ENCODE measurements at regions not wholly inside any gene's neighbourhood (a gene's known extent, or its start where the extent isn't known, plus 50 kb on each side); places are given as distances from the start of the nearest gene placed in this dataset.

DNA sequence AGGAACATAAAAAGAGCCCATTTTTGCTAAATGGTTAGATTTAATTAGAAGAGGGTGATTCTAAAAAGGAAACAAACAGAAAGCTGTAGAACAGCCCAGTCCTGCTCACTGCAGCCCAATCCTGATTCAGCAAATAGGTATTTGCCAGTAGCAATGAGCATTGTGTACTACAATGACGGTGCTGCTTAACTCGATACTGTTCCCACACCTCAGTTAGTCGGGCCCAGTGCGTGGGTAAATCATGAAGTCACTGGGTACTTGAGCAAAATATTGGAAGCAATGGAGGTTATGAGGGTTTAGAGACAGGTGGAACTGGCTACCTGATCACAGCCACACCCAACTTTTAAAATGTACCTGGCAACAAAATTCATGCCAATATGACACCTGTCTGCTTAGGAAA, 101.5 kb upstream of the ADGRL2 start:
- no peak for DNase-seq (ENCODE audit: low spot score)

DNA sequence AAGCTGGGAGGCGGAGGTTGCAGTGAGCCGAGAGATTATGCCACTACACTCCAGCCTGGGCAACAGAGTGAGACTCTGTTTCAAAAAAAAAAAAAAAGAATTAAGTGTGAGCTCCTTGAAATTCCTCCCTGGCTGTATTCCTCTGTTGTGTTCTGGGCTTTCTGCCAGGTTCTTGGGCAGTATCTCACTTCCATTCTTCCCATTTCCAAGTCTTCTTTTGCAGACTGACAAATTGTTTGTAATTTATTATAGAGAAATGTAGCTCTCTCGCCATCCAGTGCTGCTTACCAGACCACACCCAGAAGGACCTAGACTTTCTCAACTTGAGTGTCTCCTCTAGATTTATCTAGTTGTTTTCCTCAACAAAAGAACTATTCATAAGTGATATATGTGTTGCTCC, 105.0 kb upstream of the ADGRL2 start:
- DNase-seq (ENCODE audit: low spot score) = no peak

GRCh38 chr1:81693316-81693715, 107.4 kb upstream of the ADGRL2 start:
- no peak for DNase-seq (ENCODE audit: low spot score)

DNA sequence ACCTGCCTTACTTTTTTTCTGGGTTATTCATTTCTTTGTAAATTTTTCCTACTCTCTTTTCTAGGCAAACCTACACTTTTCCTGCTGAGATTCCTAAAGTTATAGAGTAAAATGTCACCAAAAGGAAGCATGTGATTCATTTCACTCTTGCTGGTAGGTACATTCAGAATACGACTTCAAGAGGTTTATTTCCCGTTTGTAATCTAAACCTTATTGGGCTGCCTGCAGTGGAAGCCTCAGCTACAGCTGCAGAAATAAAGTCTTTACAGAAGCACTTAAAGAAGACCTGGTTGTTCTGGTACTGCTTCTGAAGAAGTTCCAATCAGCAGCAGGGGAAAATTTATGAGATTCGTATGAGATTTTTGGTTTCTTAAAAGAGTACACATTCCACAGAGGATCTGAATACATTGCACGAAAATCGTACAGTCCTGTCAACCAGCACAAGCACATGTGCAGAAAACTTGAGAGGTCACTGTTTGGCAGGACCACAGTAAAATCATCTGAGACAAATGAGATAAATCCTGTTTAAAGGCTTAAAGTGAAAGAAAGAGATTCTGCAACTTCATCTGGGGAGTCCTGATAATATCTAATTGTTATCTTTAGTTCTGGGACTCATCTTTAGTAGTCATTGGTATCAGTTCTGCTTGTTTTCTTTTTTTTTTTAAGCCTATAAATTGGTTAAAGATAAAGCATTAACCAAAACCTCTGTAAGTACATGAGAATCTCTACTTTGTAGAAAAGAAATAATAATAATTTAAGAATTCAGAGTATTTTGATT, 109.9 kb upstream of the ADGRL2 start:
- DNase-seq (ENCODE audit: low spot score) = no peak

- no peak for DNase-seq (ENCODE audit: low spot score)
Observed at GRCh38 chr1:81689531-81689941, 111.2 kb upstream of the ADGRL2 start.

- DNase-seq (ENCODE audit: low spot score) = no peak
Observed at GRCh38 chr1:81682490-81682889, 118.2 kb upstream of the ADGRL2 start.

GRCh38 chr1:81681601-81682266, 119.0 kb upstream of the ADGRL2 start:
- no peak for DNase-seq (ENCODE audit: low spot score)

DNA sequence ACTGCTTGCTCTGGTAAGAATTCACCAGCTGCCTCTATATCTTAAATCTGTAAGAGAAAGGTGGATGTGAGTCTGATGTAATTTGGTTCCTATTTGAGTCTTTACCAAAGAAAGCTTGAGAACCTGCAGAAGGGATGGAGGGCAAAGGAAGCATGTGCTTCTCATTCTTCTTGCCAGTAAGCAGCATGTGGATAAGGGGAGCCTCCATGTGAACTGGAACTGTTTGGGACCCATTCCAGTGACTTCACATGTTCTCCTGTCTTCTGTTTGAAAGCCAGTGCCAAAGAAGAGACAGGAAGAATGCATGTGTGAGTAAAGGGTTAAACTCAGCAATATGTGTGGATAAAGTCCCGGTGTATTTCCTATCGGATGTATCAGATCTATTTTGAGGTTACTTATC, 119.6 kb upstream of the ADGRL2 start:
- DNase-seq (ENCODE audit: low spot score) = no peak

DNA sequence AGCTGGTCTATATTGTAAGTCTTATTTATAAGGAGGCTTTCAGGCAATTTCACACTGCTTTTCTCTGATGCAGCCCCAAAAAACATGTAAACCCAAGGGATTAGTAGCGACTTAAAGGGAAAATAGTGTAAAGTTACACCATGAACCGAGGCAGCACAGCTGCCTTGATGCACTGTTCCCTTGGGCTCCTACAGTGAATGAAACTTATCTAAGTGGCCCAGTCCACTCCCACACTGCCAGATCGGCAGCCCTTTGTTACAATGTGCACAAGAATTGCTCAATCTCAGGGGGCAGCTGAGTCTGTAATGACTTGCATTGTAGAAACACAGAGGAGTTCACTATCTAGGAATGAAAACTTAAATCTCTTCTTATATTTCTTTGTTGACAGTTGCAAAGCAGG, 120.8 kb upstream of the ADGRL2 start:
- DNase-seq (ENCODE audit: low spot score) = no peak

DNA sequence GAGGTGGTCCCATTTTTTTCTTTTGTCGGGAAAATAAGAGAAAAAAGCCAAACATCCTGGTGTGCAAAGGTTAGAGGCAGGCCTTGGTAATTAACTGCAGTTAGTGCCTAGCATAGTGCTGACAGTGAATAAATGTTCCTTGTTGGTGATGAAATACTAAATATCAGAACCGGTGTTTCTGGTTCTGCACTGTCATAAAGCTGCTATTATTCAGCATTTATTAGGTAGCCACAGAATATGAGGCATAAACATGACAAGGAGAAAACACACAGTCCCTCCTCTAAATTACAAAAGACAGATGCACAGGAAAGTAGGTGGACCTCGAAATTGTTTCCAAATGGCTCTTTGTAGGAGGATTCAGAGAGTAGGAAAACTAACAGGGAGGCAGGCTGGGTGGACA, 122.0 kb upstream of the ADGRL2 start:
- DNase-seq (ENCODE audit: low spot score) = no peak

DNA sequence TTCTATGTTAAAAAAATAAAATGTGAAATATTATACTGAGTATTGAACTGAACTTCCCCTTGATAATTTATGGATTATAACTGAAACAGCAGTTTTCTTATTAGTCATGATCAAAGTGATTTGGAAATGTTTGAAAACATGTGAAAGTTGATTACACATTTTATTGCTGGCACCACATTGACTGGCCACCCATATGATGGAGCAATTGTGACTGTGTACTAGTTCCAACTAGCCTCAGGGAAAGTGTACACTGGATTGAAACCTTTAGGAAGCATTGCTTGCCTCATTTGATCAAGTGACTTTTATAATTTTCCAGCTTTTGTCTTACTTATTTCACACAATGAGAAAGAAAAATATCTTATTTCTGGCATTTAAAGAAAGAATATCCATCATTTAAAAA, 128.0 kb upstream of the ADGRL2 start:
- no peak for DNase-seq (ENCODE audit: low spot score)

- no peak for DNase-seq (ENCODE audit: low spot score)
Observed at GRCh38 chr1:81671038-81671437, 129.7 kb upstream of the ADGRL2 start.

- peak; percentile 16 for DNase-seq (ENCODE audit: low spot score)
Observed at GRCh38 chr1:81670286-81670685, 130.4 kb upstream of the ADGRL2 start.

GRCh38 chr1:81666586-81666985, 134.1 kb upstream of the ADGRL2 start:
- DNase-seq (ENCODE audit: low spot score) = no peak

DNA sequence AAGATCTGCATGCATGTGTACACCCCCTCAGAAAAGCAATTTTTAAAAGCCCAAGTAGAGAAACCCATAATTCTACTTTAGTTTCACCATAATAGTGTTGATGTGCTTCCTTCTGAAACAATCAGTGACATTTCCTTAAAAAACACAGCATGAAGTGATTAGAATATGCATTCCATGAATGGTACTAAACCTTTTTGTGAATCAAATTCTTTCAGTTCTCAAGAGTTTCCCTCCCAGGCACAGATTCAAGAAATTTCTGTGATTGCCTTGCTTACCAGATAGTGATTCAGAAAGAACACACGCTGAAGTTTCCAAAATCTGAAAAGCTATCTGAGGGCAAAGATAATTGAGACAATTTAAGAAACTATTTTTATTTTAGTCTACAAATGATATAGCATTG, 136.4 kb upstream of the ADGRL2 start:
- DNase-seq (ENCODE audit: low spot score) = no peak

DNA sequence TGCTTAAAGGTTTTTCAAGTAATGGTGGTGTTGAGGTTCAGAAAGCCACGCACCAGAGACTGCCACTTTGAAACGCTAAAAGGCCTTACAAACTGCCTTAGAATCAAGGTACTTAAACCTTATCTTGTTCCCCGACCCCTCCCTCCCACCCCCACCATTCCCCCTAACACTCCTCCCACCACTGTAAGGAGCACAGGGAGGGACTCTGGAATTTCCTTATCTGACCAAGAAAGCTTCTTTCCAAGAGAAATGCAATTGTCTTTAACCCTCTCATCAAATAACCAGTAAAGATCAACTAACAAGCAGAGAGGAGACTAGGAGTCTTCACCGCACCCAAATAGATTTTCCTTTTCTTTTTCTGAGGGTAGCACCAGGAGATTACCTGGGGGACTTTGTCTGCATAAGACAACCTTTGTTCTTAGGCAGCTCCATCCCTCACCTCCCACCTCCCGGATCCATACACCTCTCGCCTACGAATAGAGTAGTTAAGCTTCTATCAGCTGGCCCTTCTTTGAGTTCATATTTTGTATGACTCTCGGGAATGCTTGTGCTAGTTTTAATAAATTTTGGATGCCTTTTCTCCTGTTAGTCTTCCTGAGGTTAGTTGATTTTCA, 137.7 kb upstream of the ADGRL2 start:
- no peak for DNase-seq (ENCODE audit: low spot score)

DNA sequence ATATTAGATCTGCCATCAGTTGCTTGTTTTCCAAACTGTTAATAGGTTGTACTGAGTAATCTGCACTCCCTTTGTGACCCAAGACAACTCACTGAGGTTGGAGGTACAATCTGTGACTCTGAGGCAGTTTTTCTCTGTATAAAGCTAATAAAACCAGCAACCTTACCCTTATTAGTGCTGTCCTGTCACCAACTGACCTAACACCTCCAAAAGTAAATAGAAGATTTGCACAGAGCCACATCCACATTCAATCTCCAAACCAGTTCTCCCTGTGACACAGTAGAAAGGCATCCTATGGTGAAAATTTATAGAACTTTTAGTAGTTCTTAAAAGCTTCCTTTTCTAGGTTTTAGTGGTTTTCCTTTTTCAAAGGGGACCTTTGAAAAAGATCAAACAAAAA, 140.4 kb upstream of the ADGRL2 start:
- DNase-seq (ENCODE audit: low spot score) = no peak

- DNase-seq (ENCODE audit: low spot score) = no peak
Observed at GRCh38 chr1:81654657-81655056, 146.1 kb upstream of the ADGRL2 start.

GRCh38 chr1:81654147-81654546, 146.6 kb upstream of the ADGRL2 start:
- DNase-seq (ENCODE audit: low spot score) = no peak

DNA sequence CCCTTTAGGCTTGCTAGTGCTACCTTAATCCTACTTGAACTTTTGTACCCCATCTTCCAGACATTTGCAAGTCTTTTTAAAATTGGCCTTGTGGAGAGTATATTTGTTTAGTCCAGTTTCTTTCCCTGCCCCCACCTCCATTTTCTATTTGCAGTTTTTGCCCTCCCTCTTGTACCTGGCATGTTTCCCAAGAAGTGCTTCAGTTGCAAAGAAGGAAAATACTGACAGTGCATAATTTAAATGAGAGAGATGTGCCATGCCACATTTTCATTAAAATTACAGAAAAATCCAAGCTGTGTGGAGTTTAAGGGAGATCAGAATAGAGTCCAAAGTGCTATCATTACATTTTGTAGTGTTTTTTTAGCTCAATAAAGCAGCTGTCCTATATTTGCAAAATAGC, 150.0 kb upstream of the ADGRL2 start:
- DNase-seq (ENCODE audit: low spot score) = no peak

- DNase-seq (ENCODE audit: low spot score) = no peak
Observed at GRCh38 chr1:81635816-81636215, 164.9 kb upstream of the ADGRL2 start.

GRCh38 chr1:81634294-81634693, 166.4 kb upstream of the ADGRL2 start:
- no peak for DNase-seq (ENCODE audit: low spot score)

GRCh38 chr1:81619156-81619555, 181.6 kb upstream of the ADGRL2 start:
- no peak for DNase-seq (ENCODE audit: low spot score)
